AG09309 (cell line): ENCODE measurements at regions not wholly inside any gene's neighbourhood (a gene's known extent, or its start where the extent isn't known, plus 50 kb on each side); places are given as distances from the start of the nearest gene placed in this dataset.
A peak's percentile ranks its signal among the peaks of the same experiment; 100 is the strongest.

Experiments
- DNase-seq: peaks from one replicate; pipeline ENCODE4 v3.0.0-alpha.2; 2010; ENCODE audit warnings: low read depth
- H3K4me3 ChIP-seq: 2 replicates; pipeline ENCODE4 v1.5.1; 2011; ENCODE audit warnings: mild to moderate bottlenecking, low read depth, low read length, moderate library complexity; ENCODE audit not compliant: control insufficient read depth
- TF ChIP-seq, protein P1 (sequence below): IDR thresholded peaks from 2 replicates; pipeline ENCODE4 v1.5.1; 2011; ENCODE audit warnings: mild to moderate bottlenecking, low read depth, low read length, inconsistent platforms; ENCODE audit not compliant: insufficient read depth, control insufficient read depth; ENCODE audit errors: missing control alignments

DNA sequence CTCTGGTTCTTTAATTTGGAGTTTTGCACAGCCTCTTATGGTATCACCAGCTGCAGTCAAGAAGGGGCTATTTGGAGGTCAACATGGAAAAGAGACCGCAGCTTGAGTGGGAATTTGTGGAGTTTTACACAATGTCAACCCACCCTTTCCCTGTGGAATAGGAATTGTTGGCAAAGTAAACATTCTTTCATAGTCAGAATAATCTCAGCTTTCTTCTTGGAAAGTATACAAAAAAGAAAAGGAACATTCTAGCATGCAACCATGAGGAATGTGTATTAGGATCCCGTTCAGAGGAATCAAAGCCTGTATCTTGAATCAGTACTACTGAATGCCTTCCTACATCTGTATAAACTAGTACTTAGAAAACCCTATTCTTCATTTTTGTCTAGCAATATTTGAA is 107.6 kb downstream of the LURAP1L start:
- peak; percentile 42 for DNase-seq
- no peak overlapping the region for H3K4me3 ChIP-seq
- TF ChIP-seq, protein P1, sequence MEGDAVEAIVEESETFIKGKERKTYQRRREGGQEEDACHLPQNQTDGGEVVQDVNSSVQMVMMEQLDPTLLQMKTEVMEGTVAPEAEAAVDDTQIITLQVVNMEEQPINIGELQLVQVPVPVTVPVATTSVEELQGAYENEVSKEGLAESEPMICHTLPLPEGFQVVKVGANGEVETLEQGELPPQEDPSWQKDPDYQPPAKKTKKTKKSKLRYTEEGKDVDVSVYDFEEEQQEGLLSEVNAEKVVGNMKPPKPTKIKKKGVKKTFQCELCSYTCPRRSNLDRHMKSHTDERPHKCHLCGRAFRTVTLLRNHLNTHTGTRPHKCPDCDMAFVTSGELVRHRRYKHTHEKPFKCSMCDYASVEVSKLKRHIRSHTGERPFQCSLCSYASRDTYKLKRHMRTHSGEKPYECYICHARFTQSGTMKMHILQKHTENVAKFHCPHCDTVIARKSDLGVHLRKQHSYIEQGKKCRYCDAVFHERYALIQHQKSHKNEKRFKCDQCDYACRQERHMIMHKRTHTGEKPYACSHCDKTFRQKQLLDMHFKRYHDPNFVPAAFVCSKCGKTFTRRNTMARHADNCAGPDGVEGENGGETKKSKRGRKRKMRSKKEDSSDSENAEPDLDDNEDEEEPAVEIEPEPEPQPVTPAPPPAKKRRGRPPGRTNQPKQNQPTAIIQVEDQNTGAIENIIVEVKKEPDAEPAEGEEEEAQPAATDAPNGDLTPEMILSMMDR, result no peak

DNA sequence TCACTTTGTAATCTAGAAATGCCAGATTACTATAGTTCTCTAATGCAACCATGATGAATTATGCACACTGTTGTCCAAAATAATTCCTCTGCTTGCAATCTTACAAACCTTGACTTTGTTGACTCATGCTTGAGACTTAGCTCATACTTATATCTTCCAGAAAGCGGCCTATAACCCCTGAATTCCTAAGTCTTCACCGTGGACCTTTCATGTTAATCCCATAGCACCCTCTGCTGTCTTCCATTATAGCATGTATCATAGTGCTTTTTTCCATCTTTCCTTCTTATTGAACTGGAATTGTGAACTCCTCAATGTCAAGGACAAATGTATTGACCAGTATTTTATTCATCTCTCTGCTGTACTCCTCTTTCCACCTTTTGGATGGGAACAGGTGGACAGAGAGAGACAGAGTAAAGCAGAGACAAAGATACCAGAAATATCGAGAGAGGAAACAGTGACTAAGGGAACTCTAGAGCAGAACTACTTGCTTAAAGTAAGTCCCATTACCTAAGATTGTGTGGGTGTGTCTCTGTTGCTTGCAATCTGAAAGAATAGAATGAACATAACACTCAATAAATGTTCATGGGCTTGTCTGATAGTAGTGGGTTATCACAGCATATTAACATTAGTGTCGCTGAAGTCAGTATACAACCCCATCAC is 110.0 kb downstream of the LURAP1L start:
- peak; percentile 58 for DNase-seq
- no peak overlapping the region for H3K4me3 ChIP-seq
- TF ChIP-seq, protein P1, result peak; percentile 70

DNA sequence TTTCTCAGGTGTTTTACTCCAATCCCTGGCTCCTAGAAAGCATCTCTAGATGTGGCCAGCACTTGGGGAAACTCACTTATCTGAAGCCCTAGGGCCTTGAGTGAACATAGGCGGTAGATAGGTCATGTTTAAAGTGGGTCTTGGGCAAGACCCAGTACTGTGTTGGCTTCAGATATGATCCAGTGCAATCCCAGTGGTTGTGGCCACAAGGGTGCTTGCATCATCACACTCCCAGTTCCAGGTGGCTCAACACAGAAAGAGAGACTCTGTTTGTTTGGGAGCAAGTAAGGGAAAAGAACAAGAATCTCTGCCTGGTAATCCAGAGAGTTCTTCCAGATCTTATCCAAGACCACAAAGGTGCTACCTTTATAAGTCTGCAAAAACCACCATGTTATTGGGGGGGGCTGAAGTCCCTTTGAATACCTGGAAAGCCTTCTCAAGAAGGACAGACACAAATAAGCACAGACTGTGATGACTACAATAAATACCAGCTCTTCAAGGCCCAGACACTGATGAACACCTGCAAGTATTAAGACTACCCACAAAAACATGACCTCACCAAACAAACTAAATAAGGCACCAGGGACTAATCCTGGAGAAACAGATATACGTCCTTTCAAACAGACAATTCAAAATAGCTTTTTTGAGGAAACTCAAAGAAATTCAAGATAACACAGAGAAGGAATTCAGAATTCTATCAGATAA is 114.7 kb downstream of the LURAP1L start:
- TF ChIP-seq, protein P1, result no peak
- no peak overlapping the region for H3K4me3 ChIP-seq
- DNase-seq, result no peak

GRCh38 chr9:12891588-12891987 is 116.8 kb downstream of the LURAP1L start:
- TF ChIP-seq, protein P1, result no peak
- H3K4me3 ChIP-seq, result no peak overlapping the region
- DNase-seq, result no peak

DNA sequence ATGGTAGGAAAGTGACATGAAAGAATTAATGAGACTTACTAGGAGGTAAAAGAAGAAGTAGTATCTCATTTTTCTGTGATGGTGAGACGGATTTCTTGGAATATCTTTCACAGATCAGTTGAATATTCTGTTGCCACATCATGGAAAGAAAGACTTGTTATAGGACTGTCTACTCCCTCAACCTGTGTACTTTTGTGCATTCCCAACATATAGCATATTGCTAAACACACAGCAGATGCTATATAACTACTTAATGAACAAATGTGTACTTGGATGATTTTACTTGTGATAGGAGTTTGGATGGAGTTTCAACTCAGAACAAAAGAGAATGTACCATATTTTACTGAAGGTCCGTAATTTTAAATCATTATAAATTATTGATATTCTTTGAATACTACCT is 128.5 kb downstream of the LURAP1L start:
- TF ChIP-seq, protein P1, result no peak
- H3K4me3 ChIP-seq, result no peak overlapping the region
- DNase-seq, result no peak

GRCh38 chr9:12904261-12905000 is 129.6 kb downstream of the LURAP1L start:
- DNase-seq, result no peak
- TF ChIP-seq, protein P1, result no peak
- H3K4me3 ChIP-seq, result no peak overlapping the region
